ENCODE measurements at regions not wholly inside any gene's neighbourhood (a gene's known extent, or its start where the extent isn't known, plus 50 kb on each side); places are given as distances from the start of the nearest gene placed in this dataset.

- Histone ChIP-seq H3K4me1 (ENCODE audit: insufficient read depth, low read length) (no peaks in the 10 kb centered on the region), H3K27ac (ENCODE audit: low read depth in 1 of 2, low read length in 2 of 2) (no peak overlapping the region), H3K36me3 (ENCODE audit: insufficient read depth, low read length) (no peaks in the 10 kb centered on the region), H3K9me3 (ENCODE audit: control insufficient read depth in 1 of 2, insufficient read depth in 1 of 2, low read length in 2 of 2) (no peaks in the 10 kb centered on the region), H3K4me3 (ENCODE audit: low read length) (no peak overlapping the region), H3K27me3 (ENCODE audit: control insufficient read depth in 1 of 2, insufficient read depth in 2 of 2, low read length in 2 of 2) (no peaks in the 10 kb centered on the region)
- intact Hi-C loops (cut with DNase I, micrococcal nuclease), result no loop called here
- Mint-ChIP-seq H3K27ac (no peak overlapping the region), H3K9me3 (no peaks in the 10 kb centered on the region), H3K4me1 (ENCODE audit: low read depth) (no peaks in the 10 kb centered on the region), H3K36me3 (ENCODE audit: low read depth) (no peaks in the 10 kb centered on the region), H3K27me3 (no peaks in the 10 kb centered on the region), H3K4me3 (no peak overlapping the region)
- POLR2A ChIA-PET, result no interaction called here
- ATAC-seq (ENCODE audit: poor library complexity) (no peak), DNase-seq (no peak)
- CTCF ChIA-PET, result no interaction called here
- no peak for TF ChIP-seq CTCF (IDR thresholded peaks at IDR 0.05)
These were observed 194.1 kb downstream of the KTN1 start for GRCh38 chr14:55773984-55774545.

- Histone ChIP-seq H3K27me3 (ENCODE audit: control insufficient read depth in 1 of 2, insufficient read depth in 2 of 2, low read length in 2 of 2) (no peaks in the 10 kb centered on the region), H3K4me3 (ENCODE audit: low read length) (no peak overlapping the region), H3K36me3 (ENCODE audit: insufficient read depth, low read length) (no peaks in the 10 kb centered on the region), H3K9me3 (ENCODE audit: control insufficient read depth in 1 of 2, insufficient read depth in 1 of 2, low read length in 2 of 2) (no peaks in the 10 kb centered on the region), H3K4me1 (ENCODE audit: insufficient read depth, low read length) (no peaks in the 10 kb centered on the region), H3K27ac (ENCODE audit: low read depth in 1 of 2, low read length in 2 of 2) (no peak overlapping the region)
- H3K4me1 Mint-ChIP-seq (ENCODE audit: low read depth), result no peaks in the 10 kb centered on the region
- H3K27ac Mint-ChIP-seq, result no peak overlapping the region
- no peak for TF ChIP-seq CTCF (IDR thresholded peaks at IDR 0.05)
- no peak overlapping the region for H3K4me3 Mint-ChIP-seq
- DNase-seq (no peak), ATAC-seq (ENCODE audit: poor library complexity) (no peak)
- no peaks in the 10 kb centered on the region for H3K36me3 Mint-ChIP-seq (ENCODE audit: low read depth)
- no peaks in the 10 kb centered on the region for H3K27me3 Mint-ChIP-seq
- ChIA-PET CTCF (no interaction called here), POLR2A (no interaction called here)
- intact Hi-C loops (cut with DNase I, micrococcal nuclease), result no loop called here
- H3K9me3 Mint-ChIP-seq, result no peaks in the 10 kb centered on the region
These were observed 197.9 kb downstream of the KTN1 start for GRCh38 chr14:55777877-55778276.

- H3K4me1 ChIP-seq (ENCODE audit: insufficient read depth, low read length), result no peaks in the 10 kb centered on the region
- H3K9me3 Mint-ChIP-seq, result no peaks in the 10 kb centered on the region
- no peak overlapping the region for H3K27ac ChIP-seq (ENCODE audit: low read depth in 1 of 2, low read length in 2 of 2)
- peak in 2 of 14 experiments; percentile 14 to 17 for DNase-seq
- no peak overlapping the region for H3K27ac Mint-ChIP-seq
- H3K27me3 Mint-ChIP-seq, result no peaks in the 10 kb centered on the region
- no peak overlapping the region for H3K4me3 ChIP-seq (ENCODE audit: low read length)
- H3K4me1 Mint-ChIP-seq (ENCODE audit: low read depth), result no peaks in the 10 kb centered on the region
- no peak overlapping the region for H3K4me3 Mint-ChIP-seq
- TF ChIP-seq CTCF (IDR thresholded peaks at IDR 0.05), result no peak
- H3K36me3 Mint-ChIP-seq (ENCODE audit: low read depth), result no peaks in the 10 kb centered on the region
- intact Hi-C loops (cut with DNase I, micrococcal nuclease), result no loop called here
- H3K36me3 ChIP-seq (ENCODE audit: insufficient read depth, low read length), result no peaks in the 10 kb centered on the region
- no peak for ATAC-seq (ENCODE audit: poor library complexity)
- POLR2A ChIA-PET, result no interaction called here
- no peaks in the 10 kb centered on the region for H3K27me3 ChIP-seq (ENCODE audit: control insufficient read depth in 1 of 2, insufficient read depth in 2 of 2, low read length in 2 of 2)
- CTCF ChIA-PET, result no interaction called here
- H3K9me3 ChIP-seq (ENCODE audit: control insufficient read depth in 1 of 2, insufficient read depth in 1 of 2, low read length in 2 of 2), result no peaks in the 10 kb centered on the region
These were observed 200.3 kb downstream of the KTN1 start for GRCh38 chr14:55780156-55780946.
